Thoracic aorta (tissue), 2 donors: ENCODE measurements at regions not wholly inside any gene's neighbourhood (a gene's known extent, or its start where the extent isn't known, plus 50 kb on each side); places are given as distances from the start of the nearest gene placed in this dataset.

ENCODE experiments used
- ATAC-seq: fragments of 150-250 bp; one replicate; pipeline ENCODE4 v1.8.0; 2017; ENCODE audit warnings: low read depth; ENCODE audit not compliant: insufficient number of reproducible peaks, low FRiP score
- DNase-seq: peaks from one replicate; pipeline ENCODE4 v3.0.0-alpha.2; 2020; ENCODE audit warnings: low spot score
- H3K27ac ChIP-seq, 2 donors: fragments of 200-600 bp; sonication (generic); 1 replicate in 1 of 2; 2 replicates in 1 of 2; pipeline ENCODE4 v1.5.1; 2016; ENCODE audit warnings: mild to moderate bottlenecking in 2 of 2, moderate library complexity in 2 of 2
- H3K27me3 ChIP-seq: fragments of 200-600 bp; sonication (generic); replicated peaks from 2 replicates; pipeline ENCODE4 v1.6.0; 2016; ENCODE audit warnings: mild to moderate bottlenecking; ENCODE audit not compliant: insufficient read depth
- H3K36me3 ChIP-seq: fragments of 200-600 bp; sonication (generic); one replicate; pipeline ENCODE4 v1.5.1; 2016
- H3K4me1 ChIP-seq, 2 donors: fragments of 200-600 bp; sonication (generic); 1 replicate in 1 of 2; 2 replicates in 1 of 2; pipeline versions ENCODE4 v1.5.1 to v1.6.0; 2016; ENCODE audit warnings: low read depth in 2 of 2, mild to moderate bottlenecking in 1 of 2; ENCODE audit not compliant: control insufficient read depth in 1 of 2
- H3K4me3 ChIP-seq: fragments of 200-600 bp; sonication (generic); 2 replicates; pipeline ENCODE4 v1.5.1; 2016; ENCODE audit warnings: mild to moderate bottlenecking
- H3K9me3 ChIP-seq: fragments of 200-600 bp; sonication (generic); 2 replicates; pipeline ENCODE4 v1.5.1; 2016
- CTCF ChIP-seq: fragments of 200-600 bp; sonication (generic); IDR thresholded peaks from one replicate; pipeline ENCODE4 v1.5.1; 2019; ENCODE audit warnings: antibody characterized with exemption

DNA sequence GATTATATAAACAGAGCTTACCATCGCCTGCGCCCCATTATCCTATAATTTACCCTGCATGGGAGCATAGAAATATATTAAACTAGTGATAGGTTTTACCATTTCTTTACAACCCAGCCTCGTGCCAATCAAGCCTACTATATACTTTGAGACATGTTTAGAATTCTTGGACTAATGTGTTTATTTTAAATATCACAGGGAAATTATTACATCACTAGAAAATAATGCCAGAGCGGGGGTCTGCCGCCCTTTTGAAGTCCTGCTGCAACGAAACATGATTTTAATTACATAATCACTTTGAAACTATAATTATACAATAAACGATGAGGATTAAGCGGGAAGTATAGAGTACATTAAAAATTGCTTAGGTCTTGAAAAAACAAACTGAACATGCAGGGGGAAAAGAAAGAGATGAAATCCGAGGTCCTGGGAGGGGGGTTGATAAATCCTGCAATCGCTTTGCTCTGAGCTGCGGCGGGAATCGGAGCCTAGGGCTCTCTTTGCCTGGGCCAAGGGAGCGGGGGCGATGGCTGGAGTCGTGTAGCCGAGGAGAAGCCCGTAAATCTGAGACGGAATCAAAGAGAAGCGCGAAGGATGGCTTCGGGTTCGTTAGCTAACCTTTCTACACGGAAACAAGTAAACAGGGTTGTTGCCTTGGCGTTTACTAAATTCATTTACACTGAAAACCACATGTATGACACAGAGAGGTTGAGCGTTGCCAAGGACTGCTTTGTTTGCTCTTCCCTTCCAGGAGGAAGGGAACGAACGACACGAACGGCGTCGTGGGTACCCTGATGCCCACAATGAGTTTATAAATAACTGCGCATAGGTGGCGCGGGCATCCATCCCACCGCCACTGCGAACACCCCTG, 127.6 kb downstream of the TMEM174 start:
- H3K4me3 ChIP-seq, result no peak overlapping the region
- H3K9me3 ChIP-seq, result no peaks in the 10 kb centered on the region
- H3K36me3 ChIP-seq, result no peaks in the 10 kb centered on the region
- H3K27ac ChIP-seq, result no peak overlapping the region
- DNase-seq, result no peak
- H3K4me1 ChIP-seq, result peaks cover 7 to 28% of the 10 kb centered on the region in 2 donors
- no peak for ATAC-seq
- peaks cover 18% of the 10 kb centered on the region for H3K27me3 ChIP-seq
- no peak for TF ChIP-seq CTCF

DNA sequence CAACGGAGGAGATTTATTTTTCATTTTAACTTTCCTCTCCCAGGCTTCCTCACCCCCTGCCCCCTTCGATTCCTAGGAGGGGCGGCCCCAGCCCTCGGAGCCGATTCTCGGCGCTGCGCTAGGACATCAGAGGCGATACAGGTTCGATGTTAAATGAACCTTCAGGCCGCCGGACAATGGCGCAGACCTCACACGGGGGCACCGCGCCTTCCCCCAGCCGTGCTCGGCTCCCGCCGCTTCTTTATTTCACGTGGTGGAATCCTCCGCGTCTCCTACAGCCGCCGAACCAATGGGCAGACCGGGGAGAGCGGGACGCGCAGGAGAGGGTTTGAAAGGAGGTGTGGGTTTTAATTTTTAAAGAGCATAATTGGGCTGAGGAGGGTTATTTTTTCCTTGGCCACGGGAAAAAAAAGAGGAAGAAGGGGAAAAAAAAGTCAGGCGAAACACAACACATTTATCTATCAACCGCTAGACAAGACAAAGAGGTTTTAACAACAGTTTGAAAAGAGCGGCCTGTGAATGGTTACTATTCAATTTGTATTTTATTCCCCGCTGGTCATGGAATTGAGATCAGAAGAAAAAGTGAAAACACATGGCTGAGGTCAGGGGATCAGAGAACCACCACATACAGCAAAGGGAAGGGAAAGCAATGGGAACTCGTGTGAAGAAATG, 126.8 kb downstream of the TMEM174 start:
- ATAC-seq, result no peak
- no peak for TF ChIP-seq CTCF
- Histone ChIP-seq H3K27me3 (peaks cover 18% of the 10 kb centered on the region), H3K27ac (no peak overlapping the region), H3K4me1 (peaks cover 7 to 28% of the 10 kb centered on the region in 2 donors), H3K4me3 (peak overlapping the region; percentile 69), H3K9me3 (no peaks in the 10 kb centered on the region), H3K36me3 (no peaks in the 10 kb centered on the region)
- DNase-seq, result no peak

DNA sequence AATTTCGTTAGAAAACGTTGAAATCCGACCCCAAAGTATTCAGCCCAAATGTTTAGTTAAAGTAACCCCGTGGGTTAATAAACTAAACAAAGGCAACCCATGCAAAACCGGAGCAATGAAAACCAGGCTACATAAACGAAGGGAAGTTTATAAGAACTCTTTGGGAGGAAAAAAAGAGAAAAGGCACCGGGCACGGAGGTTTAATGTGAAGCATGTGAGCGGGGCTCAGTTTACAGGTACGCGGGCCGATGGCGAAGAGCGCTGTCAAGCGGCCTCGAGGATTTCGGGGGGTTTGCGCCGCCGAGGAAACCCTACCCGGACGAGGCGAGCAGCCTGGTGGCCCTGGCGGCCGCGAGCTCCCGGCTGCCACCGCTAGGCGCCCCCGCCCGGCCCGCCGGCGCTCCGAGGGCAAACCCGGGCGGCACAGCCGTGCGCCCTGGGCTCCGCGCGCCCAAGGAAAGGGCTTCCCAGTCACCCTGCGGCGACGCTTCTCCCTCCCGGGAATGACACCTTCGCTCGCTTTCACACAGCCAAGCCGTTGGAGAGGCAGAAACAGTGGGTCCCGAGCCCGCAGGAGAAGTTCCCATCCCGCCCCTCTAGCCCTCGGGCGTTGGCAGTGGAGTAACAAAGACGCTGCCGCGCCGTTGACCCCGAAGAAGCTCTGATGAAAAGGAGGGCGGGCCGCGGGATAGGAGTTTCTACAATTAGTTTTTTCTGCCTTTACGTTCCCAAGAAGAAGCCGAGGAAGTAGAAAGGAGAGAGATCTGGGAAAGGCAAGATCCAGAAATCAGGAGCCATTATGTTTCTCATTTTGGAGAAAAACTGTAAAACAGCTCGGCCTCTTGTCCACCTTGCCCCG, 126.0 kb downstream of the TMEM174 start:
- DNase-seq, result no peak
- Histone ChIP-seq H3K4me1 (peaks cover 7 to 28% of the 10 kb centered on the region in 2 donors), H3K27me3 (peaks cover 18% of the 10 kb centered on the region), H3K27ac (no peak overlapping the region), H3K36me3 (no peaks in the 10 kb centered on the region), H3K4me3 (peak overlapping the region; percentile 69), H3K9me3 (no peaks in the 10 kb centered on the region)
- TF ChIP-seq CTCF, result peak; percentile 58
- no peak for ATAC-seq

DNA sequence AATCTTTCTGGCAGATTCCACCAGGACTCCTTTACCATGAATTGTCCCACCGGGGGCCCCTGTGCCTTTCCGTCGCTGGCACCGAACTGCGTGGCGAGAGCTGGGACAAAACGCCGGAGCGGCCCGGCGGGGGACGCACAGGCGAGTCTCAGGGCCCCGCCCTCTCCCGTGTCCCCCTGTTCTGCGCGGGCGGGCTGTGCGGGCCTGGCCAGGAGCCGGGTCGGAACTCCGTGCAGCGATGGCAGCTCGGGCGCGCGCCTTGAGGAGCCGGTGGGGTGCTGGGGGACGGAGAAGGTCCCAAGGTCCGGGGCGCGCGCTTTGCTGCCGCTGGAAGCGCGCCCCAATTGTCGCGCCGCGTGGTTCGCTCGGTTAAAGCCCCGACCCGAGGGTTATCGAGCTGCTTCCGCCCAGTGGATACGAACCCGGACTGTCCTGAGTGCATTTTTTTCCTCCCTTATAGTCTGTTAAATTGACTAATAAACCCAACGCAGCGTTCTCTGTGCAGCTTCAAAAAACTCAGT, 125.3 kb downstream of the TMEM174 start:
- Histone ChIP-seq H3K4me3 (peak overlapping the region; percentile 69), H3K9me3 (no peaks in the 10 kb centered on the region), H3K27me3 (peaks cover 18% of the 10 kb centered on the region), H3K36me3 (no peaks in the 10 kb centered on the region), H3K27ac (no peak overlapping the region), H3K4me1 (peaks cover 7 to 24% of the 10 kb centered on the region in 2 donors)
- no peak for ATAC-seq
- TF ChIP-seq CTCF, result no peak
- no peak for DNase-seq
